ENCODE measurements at regions not wholly inside any gene's neighbourhood (a gene's known extent, or its start where the extent isn't known, plus 50 kb on each side); places are given as distances from the start of the nearest gene placed in this dataset.

GRCh38 chr5:143561219-143561618, 157.7 kb upstream of the NR3C1 start:
- DNase-seq (ENCODE audit: low spot score): no peak

GRCh38 chr5:143560378-143560777, 156.9 kb upstream of the NR3C1 start:
- no peak for DNase-seq (ENCODE audit: low spot score)

GRCh38 chr5:143559586-143560109, 156.2 kb upstream of the NR3C1 start:
- DNase-seq (ENCODE audit: low spot score): no peak

GRCh38 chr5:143558048-143558447, 154.6 kb upstream of the NR3C1 start:
- DNase-seq (ENCODE audit: low spot score): no peak

GRCh38 chr5:143557061-143557818, 153.8 kb upstream of the NR3C1 start:
- DNase-seq (ENCODE audit: low spot score): no peak

- DNase-seq (ENCODE audit: low spot score): no peak
Measured at GRCh38 chr5:143554918-143555477, 151.5 kb upstream of the NR3C1 start.

GRCh38 chr5:143554187-143554717, 150.8 kb upstream of the NR3C1 start:
- DNase-seq (ENCODE audit: low spot score): no peak

- no peak for DNase-seq (ENCODE audit: low spot score)
Measured at GRCh38 chr5:143552680-143553079, 149.2 kb upstream of the NR3C1 start.

GRCh38 chr5:143551820-143552251, 148.3 kb upstream of the NR3C1 start:
- no peak for DNase-seq (ENCODE audit: low spot score)

GRCh38 chr5:143550986-143551630, 147.6 kb upstream of the NR3C1 start:
- no peak for DNase-seq (ENCODE audit: low spot score)

GRCh38 chr5:143547342-143547741, 143.9 kb upstream of the NR3C1 start:
- no peak for DNase-seq (ENCODE audit: low spot score)

- no peak for DNase-seq (ENCODE audit: low spot score)
Measured at GRCh38 chr5:143546394-143546793, 142.9 kb upstream of the NR3C1 start.

GRCh38 chr5:143544606-143545005, 141.1 kb upstream of the NR3C1 start:
- DNase-seq (ENCODE audit: low spot score): no peak

GRCh38 chr5:143543358-143544255, 140.1 kb upstream of the NR3C1 start:
- no peak for DNase-seq (ENCODE audit: low spot score)

GRCh38 chr5:143542798-143543144, 139.3 kb upstream of the NR3C1 start:
- no peak for DNase-seq (ENCODE audit: low spot score)

- DNase-seq (ENCODE audit: low spot score): no peak
Measured at GRCh38 chr5:143541943-143542797, 138.7 kb upstream of the NR3C1 start.

GRCh38 chr5:143539742-143540141, 136.3 kb upstream of the NR3C1 start:
- no peak for DNase-seq (ENCODE audit: low spot score)

- DNase-seq (ENCODE audit: low spot score): no peak
Measured at GRCh38 chr5:143537056-143537455, 133.6 kb upstream of the NR3C1 start.

GRCh38 chr5:143536364-143536763, 132.9 kb upstream of the NR3C1 start:
- no peak for DNase-seq (ENCODE audit: low spot score)

GRCh38 chr5:143534761-143535154, 131.3 kb upstream of the NR3C1 start:
- DNase-seq (ENCODE audit: low spot score): no peak
